Endothelial cell of umbilical vein (primary cell): ENCODE measurements at regions not wholly inside any gene's neighbourhood (a gene's known extent, or its start where the extent isn't known, plus 50 kb on each side); places are given as distances from the start of the nearest gene placed in this dataset.

Source experiments
- EZH2 ChIP-seq: IDR thresholded peaks from 2 replicates; pipeline ENCODE4 v1.6.1; 2012; ENCODE audit warnings: borderline replicate concordance, low read depth, mild to moderate bottlenecking, moderate library complexity, low read length, inconsistent platforms; ENCODE audit not compliant: severe bottlenecking
- FOS ChIP-seq: IDR thresholded peaks from 2 replicates; pipeline ENCODE4 v1.6.1; 2011; ENCODE audit warnings: mild to moderate bottlenecking, low read length, moderate library complexity, borderline replicate concordance; ENCODE audit not compliant: insufficient read depth
- JUN ChIP-seq: IDR thresholded peaks from 2 replicates; pipeline ENCODE4 v1.6.1; 2011; ENCODE audit warnings: borderline replicate concordance, low read depth; ENCODE audit not compliant: insufficient read length, insufficient read depth
- MYC ChIP-seq: IDR thresholded peaks from one replicate; pipeline ENCODE4 v1.6.1; 2011; ENCODE audit warnings: mild to moderate bottlenecking, low read depth, low read length
- POLR2A ChIP-seq: IDR thresholded peaks from 2 replicates; pipeline ENCODE4 v1.6.1; 2012; ENCODE audit warnings: low read depth, mild to moderate bottlenecking, control low read depth, low read length
- POLR2AphosphoS5 ChIP-seq: IDR thresholded peaks from 2 replicates; pipeline ENCODE4 v1.6.1; 2012; ENCODE audit warnings: low read depth, mild to moderate bottlenecking, control low read depth, low read length, moderate library complexity; ENCODE audit not compliant: insufficient read depth
- TF ChIP-seq, protein P1 (sequence below), 2 donors: IDR thresholded peaks; 1 replicate in 1 of 2; 2 replicates in 1 of 2; pipeline ENCODE4 v1.5.1; 2011; ENCODE audit warnings: low read length in 2 of 2, mild to moderate bottlenecking in 2 of 2, moderate library complexity in 2 of 2, control low read depth in 1 of 2, inconsistent platforms in 1 of 2, low read depth in 1 of 2; ENCODE audit not compliant: insufficient read depth in 1 of 2; ENCODE audit errors: extremely low read depth in 1 of 2
- TF ChIP-seq, protein P2 (sequence below): IDR thresholded peaks from 2 replicates; pipeline ENCODE4 v1.6.1; 2011; ENCODE audit not compliant: insufficient read depth, insufficient read length

- TF ChIP-seq EZH2 (no peak), POLR2A (no peak), MYC (no peak), POLR2AphosphoS5 (no peak), FOS (no peak), JUN (no peak)
- TF ChIP-seq, protein P1, sequence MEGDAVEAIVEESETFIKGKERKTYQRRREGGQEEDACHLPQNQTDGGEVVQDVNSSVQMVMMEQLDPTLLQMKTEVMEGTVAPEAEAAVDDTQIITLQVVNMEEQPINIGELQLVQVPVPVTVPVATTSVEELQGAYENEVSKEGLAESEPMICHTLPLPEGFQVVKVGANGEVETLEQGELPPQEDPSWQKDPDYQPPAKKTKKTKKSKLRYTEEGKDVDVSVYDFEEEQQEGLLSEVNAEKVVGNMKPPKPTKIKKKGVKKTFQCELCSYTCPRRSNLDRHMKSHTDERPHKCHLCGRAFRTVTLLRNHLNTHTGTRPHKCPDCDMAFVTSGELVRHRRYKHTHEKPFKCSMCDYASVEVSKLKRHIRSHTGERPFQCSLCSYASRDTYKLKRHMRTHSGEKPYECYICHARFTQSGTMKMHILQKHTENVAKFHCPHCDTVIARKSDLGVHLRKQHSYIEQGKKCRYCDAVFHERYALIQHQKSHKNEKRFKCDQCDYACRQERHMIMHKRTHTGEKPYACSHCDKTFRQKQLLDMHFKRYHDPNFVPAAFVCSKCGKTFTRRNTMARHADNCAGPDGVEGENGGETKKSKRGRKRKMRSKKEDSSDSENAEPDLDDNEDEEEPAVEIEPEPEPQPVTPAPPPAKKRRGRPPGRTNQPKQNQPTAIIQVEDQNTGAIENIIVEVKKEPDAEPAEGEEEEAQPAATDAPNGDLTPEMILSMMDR (IDR thresholded peaks at IDR 0.05; ENCODE audit: extremely low read depth in 1 of 2, insufficient read depth in 1 of 2, low read depth in 1 of 2, low read length in 2 of 2): no peak
- TF ChIP-seq, protein P2, sequence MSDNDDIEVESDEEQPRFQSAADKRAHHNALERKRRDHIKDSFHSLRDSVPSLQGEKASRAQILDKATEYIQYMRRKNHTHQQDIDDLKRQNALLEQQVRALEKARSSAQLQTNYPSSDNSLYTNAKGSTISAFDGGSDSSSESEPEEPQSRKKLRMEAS: no peak
These were observed 106.3 kb upstream of the GUCA2B start for GRCh38 chr1:42046761-42047507.
